IMR-90 (cell line): ENCODE measurements at regions not wholly inside any gene's neighbourhood (a gene's known extent, or its start where the extent isn't known, plus 50 kb on each side); places are given as distances from the start of the nearest gene placed in this dataset.
"Not testable (repeated sequence)": the region's sequence is repeated elsewhere in the genome, so short reads cannot be mapped to it uniquely, and the experiment has no call there.

Experiments
- BHLHE40 ChIP-seq: fragments of 150-350 bp; IDR thresholded peaks from 2 replicates; pipeline ENCODE4 v1.6.1; 2016; ENCODE audit warnings: mild to moderate bottlenecking, low read depth, low read length
- CEBPB ChIP-seq: IDR thresholded peaks from 2 replicates; pipeline ENCODE4 v1.6.1; 2012; ENCODE audit warnings: low read depth, low read length, improper control_type of control experiment
- CTCF ChIP-seq: conservative IDR thresholded peaks from 2 replicates; pipeline ENCODE4 v1.5.1; 2012; ENCODE audit warnings: mild to moderate bottlenecking, low read depth, low read length, improper control_type of control experiment
- NFE2L2 ChIP-seq: fragments of 150-350 bp; IDR thresholded peaks from 2 replicates; pipeline ENCODE4 v1.6.1; 2016; ENCODE audit warnings: low read depth, mild to moderate bottlenecking, low read length
- POLR2A ChIP-seq: IDR thresholded peaks from 2 replicates; pipeline ENCODE4 v1.6.1; 2012; ENCODE audit warnings: mild to moderate bottlenecking, low read depth, low read length
- SMC3 ChIP-seq: fragments of 150-350 bp; IDR thresholded peaks from 2 replicates; pipeline ENCODE4 v1.6.1; 2016; ENCODE audit warnings: low read depth, mild to moderate bottlenecking, antibody characterized with exemption, low read length, moderate library complexity
- USF2 ChIP-seq: fragments of 150-350 bp; IDR thresholded peaks from 2 replicates; pipeline ENCODE4 v1.6.1; 2017; ENCODE audit warnings: mild to moderate bottlenecking, antibody characterized with exemption, low read length, low read depth
- TF ChIP-seq, protein P1 (sequence below): fragments of 150-350 bp; IDR thresholded peaks from 2 replicates; pipeline ENCODE4 v1.6.1; 2016; ENCODE audit warnings: low read depth, mild to moderate bottlenecking, low read length, moderate library complexity, borderline replicate concordance

DNA sequence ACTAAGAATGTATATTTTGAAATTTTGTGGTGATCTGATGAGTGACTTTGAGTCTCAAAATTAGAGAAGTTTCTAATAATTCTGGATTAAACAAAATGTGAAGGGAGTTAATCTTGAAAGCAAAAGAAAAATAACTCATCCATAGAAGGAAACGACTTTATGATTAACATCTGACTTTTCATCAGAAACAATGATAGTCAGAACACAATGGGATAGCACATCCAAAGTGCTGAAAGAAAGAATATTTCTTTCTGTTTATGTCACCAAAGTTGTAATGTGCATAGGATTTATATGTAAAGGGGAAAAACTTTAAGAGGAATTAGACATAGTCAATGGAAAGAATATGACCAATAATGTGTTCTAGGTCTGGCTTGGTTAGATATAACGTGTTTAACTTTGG, 176.7 kb upstream of the ZNF717 start:
- not testable (repeated sequence) for TF ChIP-seq NFE2L2, CTCF, BHLHE40, SMC3, POLR2A, USF2, CEBPB
- TF ChIP-seq, protein P1, sequence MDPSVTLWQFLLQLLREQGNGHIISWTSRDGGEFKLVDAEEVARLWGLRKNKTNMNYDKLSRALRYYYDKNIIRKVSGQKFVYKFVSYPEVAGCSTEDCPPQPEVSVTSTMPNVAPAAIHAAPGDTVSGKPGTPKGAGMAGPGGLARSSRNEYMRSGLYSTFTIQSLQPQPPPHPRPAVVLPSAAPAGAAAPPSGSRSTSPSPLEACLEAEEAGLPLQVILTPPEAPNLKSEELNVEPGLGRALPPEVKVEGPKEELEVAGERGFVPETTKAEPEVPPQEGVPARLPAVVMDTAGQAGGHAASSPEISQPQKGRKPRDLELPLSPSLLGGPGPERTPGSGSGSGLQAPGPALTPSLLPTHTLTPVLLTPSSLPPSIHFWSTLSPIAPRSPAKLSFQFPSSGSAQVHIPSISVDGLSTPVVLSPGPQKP, result not testable (repeated sequence)
